CD14-positive monocyte (primary cell): ENCODE measurements at regions not wholly inside any gene's neighbourhood (a gene's known extent, or its start where the extent isn't known, plus 50 kb on each side); places are given as distances from the start of the nearest gene placed in this dataset.

Experiments
- DNase-seq, 3 donors: peaks; one replicate each; pipeline ENCODE4 v3.0.0-alpha.2; 2011 to 2022
- H2AFZ ChIP-seq: 2 replicates; pipeline ENCODE4 v1.6.0; 2012; ENCODE audit warnings: mild to moderate bottlenecking, low read depth, low read length, inconsistent platforms; ENCODE audit not compliant: insufficient read depth, poor library complexity, severe bottlenecking
- H3K27ac ChIP-seq, 2 donors: 1 replicate in 1 of 2; 2 replicates in 1 of 2; pipeline ENCODE4 v1.5.1; 2012 to 2013; ENCODE audit warnings: low read length in 2 of 2, control low read depth in 1 of 2, inconsistent platforms in 1 of 2, low read depth in 1 of 2, mild to moderate bottlenecking in 1 of 2
- H3K27me3 ChIP-seq, 2 donors: one replicate each; pipeline versions ENCODE4 v1.6.0 to v1.6.1; 2011 to 2013; ENCODE audit warnings: low read length in 2 of 2; ENCODE audit not compliant: control insufficient read depth in 2 of 2, insufficient read depth in 2 of 2
- H3K36me3 ChIP-seq, 2 donors: replicated peaks in 1 of 2; 1 replicate in 1 of 2; 2 replicates in 1 of 2; pipeline versions ENCODE4 v1.5.1 to v1.6.1; 2012 to 2013; ENCODE audit warnings: low read length in 2 of 2, control low read depth in 1 of 2, inconsistent platforms in 1 of 2, mild to moderate bottlenecking in 1 of 2; ENCODE audit not compliant: insufficient read depth in 2 of 2, control insufficient read depth in 1 of 2
- H3K4me1 ChIP-seq, 2 donors: 1 replicate in 1 of 2; 2 replicates in 1 of 2; pipeline versions ENCODE4 v1.5.1 to v1.6.1; 2012 to 2013; ENCODE audit warnings: low read length in 2 of 2, control low read depth in 1 of 2, inconsistent platforms in 1 of 2, mild to moderate bottlenecking in 1 of 2, moderate library complexity in 1 of 2; ENCODE audit not compliant: insufficient read depth in 2 of 2, control insufficient read depth in 1 of 2
- H3K4me2 ChIP-seq: replicated peaks from 2 replicates; pipeline ENCODE3; 2012; ENCODE audit warnings: low read length, moderate library complexity, mild to moderate bottlenecking; ENCODE audit not compliant: poor library complexity, severe bottlenecking; ENCODE audit errors: extremely low read depth
- H3K4me3 ChIP-seq, 3 experiments: fragments of 200-600 bp in 1 of 3; sonication (generic) in 1 of 3; replicated peaks in 1 of 3; 1 replicate in 2 of 3; 2 replicates in 1 of 3; pipeline ENCODE4 v1.5.1; 2011 to 2013; ENCODE audit warnings: low read length in 3 of 3, mild to moderate bottlenecking in 3 of 3, control low read depth in 2 of 3, low read depth in 2 of 3, inconsistent platforms in 1 of 3, moderate library complexity in 1 of 3
- H3K79me2 ChIP-seq: 2 replicates; pipeline ENCODE4 v1.6.0; 2012; ENCODE audit warnings: mild to moderate bottlenecking, control low read depth, inconsistent platforms, low read length, moderate library complexity; ENCODE audit not compliant: insufficient read depth
- H3K9ac ChIP-seq: 2 replicates; pipeline ENCODE4 v1.6.0; 2017; ENCODE audit warnings: low read length, mild to moderate bottlenecking; ENCODE audit not compliant: insufficient read depth, poor library complexity, severe bottlenecking
- H3K9me3 ChIP-seq, 2 donors: replicated peaks in 1 of 2; 1 replicate in 1 of 2; 2 replicates in 1 of 2; pipeline versions ENCODE4 v1.5.1 to v1.6.1; 2012 to 2013; ENCODE audit warnings: low read length in 2 of 2, control low read depth in 1 of 2; ENCODE audit not compliant: control insufficient read depth in 1 of 2, insufficient read depth in 1 of 2
- H4K20me1 ChIP-seq: 2 replicates; pipeline ENCODE4 v1.6.0; 2012; ENCODE audit warnings: mild to moderate bottlenecking, low read length, control low read depth, moderate library complexity; ENCODE audit not compliant: insufficient read depth
- H3K27ac Mint-ChIP-seq, 7 donors: one replicate each; pipeline ENCODE4 v1.8.0; 2020; ENCODE audit warnings: mild to moderate bottlenecking in 7 of 7, mixed read lengths in 7 of 7, moderate library complexity in 6 of 7, inconsistent platforms in 2 of 7
- H3K27me3 Mint-ChIP-seq, 3 donors: one replicate each; pipeline ENCODE4 v1.8.0; 2021 to 2022; ENCODE audit warnings: low read depth in 3 of 3, mild to moderate bottlenecking in 3 of 3, mixed read lengths in 3 of 3, moderate library complexity in 3 of 3, inconsistent platforms in 1 of 3
- H3K36me3 Mint-ChIP-seq, 2 donors: one replicate each; pipeline ENCODE4 v1.8.0; 2020; ENCODE audit warnings: mixed read lengths in 2 of 2, inconsistent platforms in 1 of 2, mild to moderate bottlenecking in 1 of 2
- H3K4me1 Mint-ChIP-seq: one replicate; pipeline ENCODE4 v1.8.0; 2020; ENCODE audit warnings: mild to moderate bottlenecking, mixed read lengths
- H3K4me3 Mint-ChIP-seq, 2 donors: one replicate each; pipeline ENCODE4 v1.8.0; 2020; ENCODE audit warnings: mild to moderate bottlenecking in 2 of 2, mixed read lengths in 2 of 2, moderate library complexity in 1 of 2
- H3K9me3 Mint-ChIP-seq, 7 donors: one replicate each; pipeline ENCODE4 v1.8.0; 2020 to 2022; ENCODE audit warnings: mixed read lengths in 7 of 7, mild to moderate bottlenecking in 6 of 7, moderate library complexity in 6 of 7, inconsistent platforms in 2 of 7
- CTCF ChIP-seq: fragments of 200-600 bp; IDR thresholded peaks from one replicate; pipeline ENCODE4 v1.8.0; 2022; ENCODE audit warnings: antibody characterized with exemption, mild to moderate bottlenecking
- WGBS: methylation state at CpG from one replicate; pipeline ENCODE4 v1.1.5; 2013; ENCODE audit warnings: missing lambda C conversion rate; ENCODE audit not compliant: insufficient coverage; 5-methylcytosine and 5-hydroxymethylcytosine counted together
- intact Hi-C, 2 donors: fragments of 100-400 bp; cut with micrococcal nuclease; formaldehyde crosslinking; loops; one replicate each; pipeline versions ENCODE4 v1.15.0 to v1.15.1; 2023

GRCh38 chrX:776061-776460, 145.5 kb downstream of the SHOX start:
- Histone ChIP-seq H3K27me3 (no peaks in the 10 kb centered on the region), H3K4me2 (no peak overlapping the region), H3K36me3 (no peaks in the 10 kb centered on the region), H3K79me2 (no peaks in the 10 kb centered on the region), H3K9ac (no peak overlapping the region), H3K9me3 (no peaks in the 10 kb centered on the region), H3K4me3 (no peak overlapping the region), H3K4me1 (no peaks in the 10 kb centered on the region), H3K27ac (no peak overlapping the region), H4K20me1 (no peaks in the 10 kb centered on the region), H2AFZ (no peak overlapping the region)
- WGBS, result 80% methylated on average over 1 of the region's 9 CpGs
- intact Hi-C loops, result no loop called here
- H3K4me1 Mint-ChIP-seq, result no peaks in the 10 kb centered on the region
- H3K27ac Mint-ChIP-seq, result no peak overlapping the region
- no peak for DNase-seq
- H3K9me3 Mint-ChIP-seq, result peaks cover 0 to 7% (median 0%) of the 10 kb centered on the region in 7 donors
- no peak for TF ChIP-seq CTCF
- no peak overlapping the region for H3K4me3 Mint-ChIP-seq
- peaks cover 3 to 8% (median 5%) of the 10 kb centered on the region in 3 donors for H3K27me3 Mint-ChIP-seq
- no peaks in the 10 kb centered on the region for H3K36me3 Mint-ChIP-seq

GRCh38 chrX:774536-774935, 143.9 kb downstream of the SHOX start:
- no peak overlapping the region for H3K27ac Mint-ChIP-seq
- H3K4me3 Mint-ChIP-seq, result no peak overlapping the region
- H3K4me1 Mint-ChIP-seq, result no peaks in the 10 kb centered on the region

More at GRCh38 chrX:774536-774935, 143.9 kb downstream of the SHOX start:
- DNase-seq, result no peak
- Histone ChIP-seq H4K20me1 (no peaks in the 10 kb centered on the region), H3K4me2 (no peak overlapping the region), H3K9ac (no peak overlapping the region), H3K4me1 (no peaks in the 10 kb centered on the region), H3K4me3 (no peak overlapping the region), H3K27me3 (no peaks in the 10 kb centered on the region), H3K9me3 (no peaks in the 10 kb centered on the region), H3K27ac (no peak overlapping the region), H3K36me3 (no peaks in the 10 kb centered on the region), H2AFZ (no peak overlapping the region), H3K79me2 (no peaks in the 10 kb centered on the region)
- Mint-ChIP-seq H3K27me3 (peaks cover 1 to 5% (median 2%) of the 10 kb centered on the region in 3 donors), H3K36me3 (no peaks in the 10 kb centered on the region), H3K9me3 (peaks cover 0 to 7% (median 0%) of the 10 kb centered on the region in 7 donors)
- TF ChIP-seq CTCF, result no peak
- WGBS, result 75% methylated on average over 2 of the region's 8 CpGs
- intact Hi-C loops, result no loop called here
